WTC11 (cell line): ENCODE measurements at regions not wholly inside any gene's neighbourhood (a gene's known extent, or its start where the extent isn't known, plus 50 kb on each side); places are given as distances from the start of the nearest gene placed in this dataset.

Experiments
- AR ChIP-seq: fragments of 250-450 bp; sonication (Bioruptor Pico); IDR thresholded peaks from 2 replicates; pipeline ENCODE4 v1.9.0; 2021; ENCODE audit warnings: mild to moderate bottlenecking
- CREB1 ChIP-seq: sonication (generic); formaldehyde crosslinking; IDR thresholded peaks from 2 replicates; pipeline ENCODE4 v1.8.0; 2023; ENCODE audit warnings: mild to moderate bottlenecking, missing genetic modification reagents
- CREM ChIP-seq: sonication (generic); formaldehyde crosslinking; IDR thresholded peaks from 2 replicates; pipeline ENCODE4 v1.8.1; 2022; ENCODE audit warnings: mild to moderate bottlenecking, missing genetic modification reagents, moderate library complexity
- E2F5 ChIP-seq: sonication (generic); formaldehyde crosslinking; IDR thresholded peaks from 2 replicates; pipeline ENCODE4 v1.8.1; 2022; ENCODE audit warnings: mild to moderate bottlenecking, moderate library complexity, missing genetic modification reagents
- FOXJ3 ChIP-seq: sonication (generic); formaldehyde crosslinking; IDR thresholded peaks from 2 replicates; pipeline ENCODE4 v1.9.0; 2021; ENCODE audit warnings: missing genetic modification reagents, mild to moderate bottlenecking, borderline replicate concordance
- MAX ChIP-seq: sonication (generic); formaldehyde crosslinking; IDR thresholded peaks from 2 replicates; pipeline ENCODE4 v1.8.0; 2022; ENCODE audit warnings: mild to moderate bottlenecking, missing genetic modification reagents
- MYBL2 ChIP-seq: sonication (generic); formaldehyde crosslinking; IDR thresholded peaks from 2 replicates; pipeline ENCODE4 v1.8.1; 2023; ENCODE audit warnings: mild to moderate bottlenecking, moderate library complexity, missing genetic modification reagents
- TF ChIP-seq, protein P1 (sequence below): sonication (generic); formaldehyde crosslinking; IDR thresholded peaks from 2 replicates; pipeline ENCODE4 v1.8.0; 2022; ENCODE audit warnings: mild to moderate bottlenecking, missing genetic modification reagents
- TF ChIP-seq, protein P2 (sequence below): fragments of 200-600 bp; IDR thresholded peaks from 2 replicates; pipeline ENCODE4 v1.8.0; 2022; ENCODE audit warnings: antibody characterized with exemption

DNA sequence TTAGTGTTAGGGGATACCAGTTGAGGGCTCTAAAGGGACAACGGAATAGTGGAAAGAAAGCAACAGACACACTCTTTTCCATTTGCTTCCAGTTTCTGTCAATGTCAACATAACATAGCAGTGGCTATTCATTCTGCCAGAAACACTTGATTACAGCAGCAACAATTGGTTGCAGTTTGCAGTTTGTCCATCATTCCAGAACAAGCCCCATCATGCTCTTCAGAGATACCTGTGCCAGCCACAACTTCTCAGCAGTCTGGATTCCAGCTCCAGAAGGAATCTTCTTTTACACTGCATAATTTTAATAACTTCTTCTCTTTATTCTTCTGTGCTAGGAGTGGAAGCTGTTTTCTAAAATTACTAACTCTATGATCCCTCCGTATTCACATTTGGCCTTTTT is 1521.4 kb downstream of the PLA2G4A start:
- TF ChIP-seq CREM (CRISPR knock-in tag) = no peak
- TF ChIP-seq, protein P1, sequence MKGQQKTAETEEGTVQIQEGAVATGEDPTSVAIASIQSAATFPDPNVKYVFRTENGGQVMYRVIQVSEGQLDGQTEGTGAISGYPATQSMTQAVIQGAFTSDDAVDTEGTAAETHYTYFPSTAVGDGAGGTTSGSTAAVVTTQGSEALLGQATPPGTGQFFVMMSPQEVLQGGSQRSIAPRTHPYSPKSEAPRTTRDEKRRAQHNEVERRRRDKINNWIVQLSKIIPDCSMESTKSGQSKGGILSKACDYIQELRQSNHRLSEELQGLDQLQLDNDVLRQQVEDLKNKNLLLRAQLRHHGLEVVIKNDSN = no peak
- TF ChIP-seq, protein P2, sequence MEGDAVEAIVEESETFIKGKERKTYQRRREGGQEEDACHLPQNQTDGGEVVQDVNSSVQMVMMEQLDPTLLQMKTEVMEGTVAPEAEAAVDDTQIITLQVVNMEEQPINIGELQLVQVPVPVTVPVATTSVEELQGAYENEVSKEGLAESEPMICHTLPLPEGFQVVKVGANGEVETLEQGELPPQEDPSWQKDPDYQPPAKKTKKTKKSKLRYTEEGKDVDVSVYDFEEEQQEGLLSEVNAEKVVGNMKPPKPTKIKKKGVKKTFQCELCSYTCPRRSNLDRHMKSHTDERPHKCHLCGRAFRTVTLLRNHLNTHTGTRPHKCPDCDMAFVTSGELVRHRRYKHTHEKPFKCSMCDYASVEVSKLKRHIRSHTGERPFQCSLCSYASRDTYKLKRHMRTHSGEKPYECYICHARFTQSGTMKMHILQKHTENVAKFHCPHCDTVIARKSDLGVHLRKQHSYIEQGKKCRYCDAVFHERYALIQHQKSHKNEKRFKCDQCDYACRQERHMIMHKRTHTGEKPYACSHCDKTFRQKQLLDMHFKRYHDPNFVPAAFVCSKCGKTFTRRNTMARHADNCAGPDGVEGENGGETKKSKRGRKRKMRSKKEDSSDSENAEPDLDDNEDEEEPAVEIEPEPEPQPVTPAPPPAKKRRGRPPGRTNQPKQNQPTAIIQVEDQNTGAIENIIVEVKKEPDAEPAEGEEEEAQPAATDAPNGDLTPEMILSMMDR = no peak
- no peak for TF ChIP-seq MAX
- no peak for TF ChIP-seq CREB1 (CRISPR knock-in tag)
- no peak for TF ChIP-seq E2F5
- TF ChIP-seq FOXJ3 (CRISPR knock-in tag) = no peak
- TF ChIP-seq MYBL2 (CRISPR knock-in tag) = no peak
- TF ChIP-seq AR = no peak
